Fibroblast of skin of left biceps (primary cell): ENCODE measurements at regions not wholly inside any gene's neighbourhood (a gene's known extent, or its start where the extent isn't known, plus 50 kb on each side); places are given as distances from the start of the nearest gene placed in this dataset.

ENCODE experiments used
- DNase-seq, 2 experiments: peaks; one replicate each; pipeline ENCODE4 v3.0.0-alpha.2; 2013; ENCODE audit warnings: low read depth in 2 of 2

- peak; percentile 15 to 18 for DNase-seq
Observed at GRCh38 chr18:34592961-34593382, 117.1 kb upstream of the DTNA start.

- DNase-seq = no peak
Observed at GRCh38 chr18:34594266-34594665, 115.8 kb upstream of the DTNA start.

GRCh38 chr18:34595690-34596089 is 114.4 kb upstream of the DTNA start:
- DNase-seq = peak in 1 of 2 experiments; percentile 1

- DNase-seq = no peak
Observed at GRCh38 chr18:34598120-34598635, 111.9 kb upstream of the DTNA start.

- DNase-seq = peak in 1 of 2 experiments; percentile 7
Observed at GRCh38 chr18:34600158-34600557, 109.9 kb upstream of the DTNA start.

GRCh38 chr18:34600874-34601656 is 109.0 kb upstream of the DTNA start:
- no peak for DNase-seq

GRCh38 chr18:34604591-34604990 is 105.5 kb upstream of the DTNA start:
- DNase-seq = no peak

GRCh38 chr18:34606851-34607250 is 103.2 kb upstream of the DTNA start:
- DNase-seq = no peak

- no peak for DNase-seq
Observed at GRCh38 chr18:34608064-34608463, 102.0 kb upstream of the DTNA start.

- no peak for DNase-seq
Observed at GRCh38 chr18:34609986-34610648, 100.0 kb upstream of the DTNA start.

GRCh38 chr18:34611904-34612303 is 98.2 kb upstream of the DTNA start:
- DNase-seq = no peak

GRCh38 chr18:34620258-34620861 is 89.7 kb upstream of the DTNA start:
- no peak for DNase-seq

GRCh38 chr18:34623557-34623956 is 86.5 kb upstream of the DTNA start:
- no peak for DNase-seq

- DNase-seq = no peak
Observed at GRCh38 chr18:34624551-34624950, 85.5 kb upstream of the DTNA start.

- no peak for DNase-seq
Observed at GRCh38 chr18:34626404-34627136, 83.5 kb upstream of the DTNA start.

- DNase-seq = no peak
Observed at GRCh38 chr18:34627137-34627920, 82.8 kb upstream of the DTNA start.

- no peak for DNase-seq
Observed at GRCh38 chr18:34631093-34631966, 78.8 kb upstream of the DTNA start.

- DNase-seq = no peak
Observed at GRCh38 chr18:34632321-34632720, 77.8 kb upstream of the DTNA start.

- DNase-seq = no peak
Observed at GRCh38 chr18:34633368-34633767, 76.7 kb upstream of the DTNA start.
